ENCODE measurements at regions not wholly inside any gene's neighbourhood (a gene's known extent, or its start where the extent isn't known, plus 50 kb on each side); places are given as distances from the start of the nearest gene placed in this dataset.

DNA sequence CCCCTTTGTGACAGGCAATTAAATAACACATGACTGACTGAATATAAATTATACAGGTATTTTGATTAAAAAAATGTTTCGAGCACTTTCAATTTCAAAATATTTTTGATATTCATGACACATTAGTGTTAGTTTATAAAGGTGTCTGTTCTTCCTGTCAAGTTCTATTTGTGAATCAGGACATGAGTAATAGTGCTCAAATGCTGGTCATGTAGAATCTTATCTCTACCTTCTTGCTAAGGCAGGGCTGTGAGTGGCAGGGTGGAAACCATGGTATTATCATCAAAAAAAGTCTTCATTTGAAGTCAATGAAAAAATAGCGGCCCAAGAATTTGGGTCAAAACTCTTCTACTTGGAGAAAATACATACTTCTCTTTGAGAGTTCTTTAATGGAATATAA, 250.2 kb downstream of the DACT1 start:
- TF ChIP-seq ZFP30 (CRISPR knock-in tag; IDR thresholded peaks at IDR 0.05) (no peak), ISL1 (CRISPR knock-in tag; IDR thresholded peaks at IDR 0.05) (no peak), ZNF565 (CRISPR knock-in tag; conservative IDR thresholded peaks at IDR 0.05; ENCODE audit: low read depth) (no peak), GLIS3 (CRISPR knock-in tag; IDR thresholded peaks at IDR 0.05) (no peak), RARB (CRISPR knock-in tag; IDR thresholded peaks at IDR 0.05) (no peak), ZNF8 (CRISPR knock-in tag; IDR thresholded peaks at IDR 0.05) (no peak), ZNF70 (CRISPR knock-in tag; IDR thresholded peaks at IDR 0.05) (no peak), ARNTL (CRISPR knock-in tag; IDR thresholded peaks at IDR 0.05; ENCODE audit: borderline replicate concordance, low read depth) (no peak)
- TF ChIP-seq, protein P1, sequence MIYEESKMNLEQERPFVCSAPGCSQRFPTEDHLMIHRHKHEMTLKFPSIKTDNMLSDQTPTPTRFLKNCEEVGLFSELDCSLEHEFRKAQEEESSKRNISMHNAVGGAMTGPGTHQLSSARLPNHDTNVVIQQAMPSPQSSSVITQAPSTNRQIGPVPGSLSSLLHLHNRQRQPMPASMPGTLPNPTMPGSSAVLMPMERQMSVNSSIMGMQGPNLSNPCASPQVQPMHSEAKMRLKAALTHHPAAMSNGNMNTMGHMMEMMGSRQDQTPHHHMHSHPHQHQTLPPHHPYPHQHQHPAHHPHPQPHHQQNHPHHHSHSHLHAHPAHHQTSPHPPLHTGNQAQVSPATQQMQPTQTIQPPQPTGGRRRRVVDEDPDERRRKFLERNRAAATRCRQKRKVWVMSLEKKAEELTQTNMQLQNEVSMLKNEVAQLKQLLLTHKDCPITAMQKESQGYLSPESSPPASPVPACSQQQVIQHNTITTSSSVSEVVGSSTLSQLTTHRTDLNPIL (CRISPR knock-in tag; IDR thresholded peaks at IDR 0.05; ENCODE audit: low read depth): no peak
- TF ChIP-seq, protein P2, sequence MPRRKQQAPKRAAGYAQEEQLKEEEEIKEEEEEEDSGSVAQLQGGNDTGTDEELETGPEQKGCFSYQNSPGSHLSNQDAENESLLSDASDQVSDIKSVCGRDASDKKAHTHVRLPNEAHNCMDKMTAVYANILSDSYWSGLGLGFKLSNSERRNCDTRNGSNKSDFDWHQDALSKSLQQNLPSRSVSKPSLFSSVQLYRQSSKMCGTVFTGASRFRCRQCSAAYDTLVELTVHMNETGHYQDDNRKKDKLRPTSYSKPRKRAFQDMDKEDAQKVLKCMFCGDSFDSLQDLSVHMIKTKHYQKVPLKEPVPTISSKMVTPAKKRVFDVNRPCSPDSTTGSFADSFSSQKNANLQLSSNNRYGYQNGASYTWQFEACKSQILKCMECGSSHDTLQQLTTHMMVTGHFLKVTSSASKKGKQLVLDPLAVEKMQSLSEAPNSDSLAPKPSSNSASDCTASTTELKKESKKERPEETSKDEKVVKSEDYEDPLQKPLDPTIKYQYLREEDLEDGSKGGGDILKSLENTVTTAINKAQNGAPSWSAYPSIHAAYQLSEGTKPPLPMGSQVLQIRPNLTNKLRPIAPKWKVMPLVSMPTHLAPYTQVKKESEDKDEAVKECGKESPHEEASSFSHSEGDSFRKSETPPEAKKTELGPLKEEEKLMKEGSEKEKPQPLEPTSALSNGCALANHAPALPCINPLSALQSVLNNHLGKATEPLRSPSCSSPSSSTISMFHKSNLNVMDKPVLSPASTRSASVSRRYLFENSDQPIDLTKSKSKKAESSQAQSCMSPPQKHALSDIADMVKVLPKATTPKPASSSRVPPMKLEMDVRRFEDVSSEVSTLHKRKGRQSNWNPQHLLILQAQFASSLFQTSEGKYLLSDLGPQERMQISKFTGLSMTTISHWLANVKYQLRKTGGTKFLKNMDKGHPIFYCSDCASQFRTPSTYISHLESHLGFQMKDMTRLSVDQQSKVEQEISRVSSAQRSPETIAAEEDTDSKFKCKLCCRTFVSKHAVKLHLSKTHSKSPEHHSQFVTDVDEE (CRISPR knock-in tag; IDR thresholded peaks at IDR 0.05): no peak
- TF ChIP-seq, protein P3, sequence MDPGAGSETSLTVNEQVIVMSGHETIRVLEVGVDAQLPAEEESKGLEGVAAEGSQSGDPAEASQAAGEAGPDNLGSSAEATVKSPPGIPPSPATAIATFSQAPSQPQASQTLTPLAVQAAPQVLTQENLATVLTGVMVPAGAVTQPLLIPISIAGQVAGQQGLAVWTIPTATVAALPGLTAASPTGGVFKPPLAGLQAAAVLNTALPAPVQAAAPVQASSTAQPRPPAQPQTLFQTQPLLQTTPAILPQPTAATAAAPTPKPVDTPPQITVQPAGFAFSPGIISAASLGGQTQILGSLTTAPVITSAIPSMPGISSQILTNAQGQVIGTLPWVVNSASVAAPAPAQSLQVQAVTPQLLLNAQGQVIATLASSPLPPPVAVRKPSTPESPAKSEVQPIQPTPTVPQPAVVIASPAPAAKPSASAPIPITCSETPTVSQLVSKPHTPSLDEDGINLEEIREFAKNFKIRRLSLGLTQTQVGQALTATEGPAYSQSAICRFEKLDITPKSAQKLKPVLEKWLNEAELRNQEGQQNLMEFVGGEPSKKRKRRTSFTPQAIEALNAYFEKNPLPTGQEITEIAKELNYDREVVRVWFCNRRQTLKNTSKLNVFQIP (CRISPR knock-in tag; IDR thresholded peaks at IDR 0.05; ENCODE audit: borderline replicate concordance, low read depth): no peak
- TF ChIP-seq, protein P4, sequence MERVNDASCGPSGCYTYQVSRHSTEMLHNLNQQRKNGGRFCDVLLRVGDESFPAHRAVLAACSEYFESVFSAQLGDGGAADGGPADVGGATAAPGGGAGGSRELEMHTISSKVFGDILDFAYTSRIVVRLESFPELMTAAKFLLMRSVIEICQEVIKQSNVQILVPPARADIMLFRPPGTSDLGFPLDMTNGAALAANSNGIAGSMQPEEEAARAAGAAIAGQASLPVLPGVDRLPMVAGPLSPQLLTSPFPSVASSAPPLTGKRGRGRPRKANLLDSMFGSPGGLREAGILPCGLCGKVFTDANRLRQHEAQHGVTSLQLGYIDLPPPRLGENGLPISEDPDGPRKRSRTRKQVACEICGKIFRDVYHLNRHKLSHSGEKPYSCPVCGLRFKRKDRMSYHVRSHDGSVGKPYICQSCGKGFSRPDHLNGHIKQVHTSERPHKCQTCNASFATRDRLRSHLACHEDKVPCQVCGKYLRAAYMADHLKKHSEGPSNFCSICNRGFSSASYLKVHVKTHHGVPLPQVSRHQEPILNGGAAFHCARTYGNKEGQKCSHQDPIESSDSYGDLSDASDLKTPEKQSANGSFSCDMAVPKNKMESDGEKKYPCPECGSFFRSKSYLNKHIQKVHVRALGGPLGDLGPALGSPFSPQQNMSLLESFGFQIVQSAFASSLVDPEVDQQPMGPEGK (CRISPR knock-in tag; IDR thresholded peaks at IDR 0.05; ENCODE audit: borderline replicate concordance): no peak
